Trophoblast cell (in vitro differentiated cells and primary cell): ENCODE measurements at regions not wholly inside any gene's neighbourhood (a gene's known extent, or its start where the extent isn't known, plus 50 kb on each side); places are given as distances from the start of the nearest gene placed in this dataset.
A peak's percentile ranks its signal among the peaks of the same experiment; 100 is the strongest.

ENCODE experiments used
- DNase-seq, 2 donors: peaks; one replicate each; pipeline ENCODE4 v3.0.0-alpha.2; 2016
- H2AFZ ChIP-seq: 2 replicates; pipeline ENCODE4 v1.6.1; 2013; ENCODE audit warnings: low read length, moderate library complexity, mild to moderate bottlenecking; ENCODE audit not compliant: insufficient read depth, poor library complexity
- H2AK5ac ChIP-seq: 2 replicates; pipeline ENCODE4 v1.6.1; 2013; ENCODE audit warnings: mild to moderate bottlenecking, low read length
- H2BK120ac ChIP-seq: 2 replicates; pipeline ENCODE4 v1.6.1; 2013; ENCODE audit warnings: low read length, mild to moderate bottlenecking, moderate library complexity; ENCODE audit not compliant: insufficient read depth, poor library complexity
- H2BK12ac ChIP-seq: 2 replicates; pipeline ENCODE4 v1.6.1; 2013; ENCODE audit warnings: mild to moderate bottlenecking, low read length, moderate library complexity
- H2BK5ac ChIP-seq: 2 replicates; pipeline ENCODE4 v1.6.1; 2013; ENCODE audit warnings: low read length, low read depth, moderate library complexity, mild to moderate bottlenecking; ENCODE audit not compliant: poor library complexity
- H3K14ac ChIP-seq: 2 replicates; pipeline ENCODE4 v1.6.1; 2013; ENCODE audit warnings: mild to moderate bottlenecking, low read length
- H3K18ac ChIP-seq: 2 replicates; pipeline ENCODE4 v1.6.1; 2013; ENCODE audit warnings: mild to moderate bottlenecking, low read length
- H3K23ac ChIP-seq: 2 replicates; pipeline ENCODE4 v1.6.1; 2013; ENCODE audit warnings: low read length
- H3K27ac ChIP-seq: 2 replicates; pipeline ENCODE4 v1.5.1; 2013; ENCODE audit warnings: low read depth, mild to moderate bottlenecking, inconsistent platforms, low read length, moderate library complexity
- H3K27me3 ChIP-seq: 2 replicates; pipeline ENCODE4 v1.6.1; 2013; ENCODE audit warnings: inconsistent platforms, mild to moderate bottlenecking, low read length, moderate library complexity; ENCODE audit not compliant: insufficient read depth
- H3K36me3 ChIP-seq, 2 experiments: 1 replicate in 1 of 2; 2 replicates in 1 of 2; pipeline ENCODE4 v1.6.1; 2013; ENCODE audit warnings: low read length in 2 of 2, mild to moderate bottlenecking in 2 of 2, moderate library complexity in 1 of 2; ENCODE audit not compliant: insufficient read depth in 2 of 2, control insufficient read depth in 1 of 2
- H3K4ac ChIP-seq: 2 replicates; pipeline ENCODE4 v1.6.1; 2013; ENCODE audit warnings: low read depth, mild to moderate bottlenecking, low read length, moderate library complexity
- H3K4me1 ChIP-seq, 2 experiments: 1 replicate in 1 of 2; 2 replicates in 1 of 2; pipeline ENCODE4 v1.6.1; 2013; ENCODE audit warnings: low read length in 2 of 2, mild to moderate bottlenecking in 2 of 2, moderate library complexity in 1 of 2; ENCODE audit not compliant: insufficient read depth in 2 of 2, control insufficient read depth in 1 of 2
- H3K4me2 ChIP-seq: 2 replicates; pipeline ENCODE4 v1.6.1; 2013; ENCODE audit warnings: inconsistent platforms, mild to moderate bottlenecking, low read length, moderate library complexity
- H3K4me3 ChIP-seq: 2 replicates; pipeline ENCODE4 v1.5.1; 2013; ENCODE audit warnings: mild to moderate bottlenecking, low read depth, low read length, inconsistent platforms
- H3K79me1 ChIP-seq: one replicate; pipeline ENCODE4 v1.6.1; 2013; ENCODE audit warnings: low read length
- H3K79me2 ChIP-seq: 2 replicates; pipeline ENCODE4 v1.6.1; 2013; ENCODE audit warnings: low read length, mild to moderate bottlenecking; ENCODE audit not compliant: control insufficient read depth, insufficient read depth, poor library complexity
- H3K9ac ChIP-seq: 2 replicates; pipeline ENCODE4 v1.6.1; 2013; ENCODE audit warnings: mild to moderate bottlenecking, low read length
- H3K9me3 ChIP-seq: 2 replicates; pipeline ENCODE4 v1.6.1; 2013; ENCODE audit warnings: low read depth, mild to moderate bottlenecking, control low read depth, inconsistent platforms, low read length; ENCODE audit not compliant: insufficient read depth
- H4K12ac ChIP-seq: 2 replicates; pipeline ENCODE4 v1.6.1; 2013; ENCODE audit warnings: low read depth, mild to moderate bottlenecking, low read length, moderate library complexity
- H4K8ac ChIP-seq: 2 replicates; pipeline ENCODE4 v1.6.1; 2013; ENCODE audit warnings: low read depth, mild to moderate bottlenecking, low read length, moderate library complexity
- H4K91ac ChIP-seq: one replicate; pipeline ENCODE4 v1.6.1; 2013; ENCODE audit warnings: low read depth, mild to moderate bottlenecking, low read length, moderate library complexity
- WGBS: extraction: QIAGEN DNeasy Blood & Tissue Kit; methylation state at CpG from one replicate; pipeline ENCODE4 v1.1.7; 2013; ENCODE audit warnings: missing lambda C conversion rate; ENCODE audit not compliant: insufficient read length, insufficient coverage; ENCODE audit errors: extremely low coverage; 5-methylcytosine and 5-hydroxymethylcytosine counted together

- Histone ChIP-seq H3K4ac (no peak overlapping the region), H2BK120ac (no peak overlapping the region), H3K14ac (no peak overlapping the region), H2AK5ac (no peak overlapping the region), H4K12ac (no peak overlapping the region), H2BK5ac (no peak overlapping the region), H3K18ac (no peak overlapping the region), H3K4me1 (peaks cover 5 to 10% of the 10 kb centered on the region in 2 experiments), H3K23ac (no peak overlapping the region), H3K4me3 (no peak overlapping the region), H3K27me3 (no peaks in the 10 kb centered on the region), H3K79me1 (peaks cover 7% of the 10 kb centered on the region), H3K27ac (no peak overlapping the region), H4K91ac (no peak overlapping the region), H2BK12ac (no peak overlapping the region), H2AFZ (no peak overlapping the region), H3K4me2 (no peak overlapping the region), H3K36me3 (no peaks in the 10 kb centered on the region), H4K8ac (no peak overlapping the region), H3K9ac (no peak overlapping the region), H3K79me2 (no peaks in the 10 kb centered on the region), H3K9me3 (no peaks in the 10 kb centered on the region)
- peak in 1 of 2 donors; percentile 55 for DNase-seq
- WGBS: no CpG with 5 or more reads among the region's 3 CpGs
Measured at GRCh38 chr3:170746175-170746942, 123.6 kb downstream of the RPL22L1 start.

- no peak overlapping the region for H2BK12ac ChIP-seq
- no peak overlapping the region for H2AFZ ChIP-seq
- no peaks in the 10 kb centered on the region for H3K36me3 ChIP-seq
- no peak overlapping the region for H2BK5ac ChIP-seq
- H3K4me2 ChIP-seq: no peak overlapping the region
- H4K91ac ChIP-seq: no peak overlapping the region
- no peaks in the 10 kb centered on the region for H3K79me2 ChIP-seq
- no peak overlapping the region for H4K8ac ChIP-seq
- peak overlapping the region; percentile 39 for H3K27ac ChIP-seq
- H3K4me1 ChIP-seq: peaks cover 5 to 10% of the 10 kb centered on the region in 2 experiments
- no peak overlapping the region for H3K9ac ChIP-seq
- no peak overlapping the region for H3K18ac ChIP-seq
- peaks cover 7% of the 10 kb centered on the region for H3K79me1 ChIP-seq
- H3K4me3 ChIP-seq: no peak overlapping the region
- no peak overlapping the region for H2BK120ac ChIP-seq
- H3K9me3 ChIP-seq: no peaks in the 10 kb centered on the region
- no peak overlapping the region for H3K4ac ChIP-seq
- H3K27me3 ChIP-seq: no peaks in the 10 kb centered on the region
- no peak overlapping the region for H3K23ac ChIP-seq
- no peak overlapping the region for H2AK5ac ChIP-seq
- no peak overlapping the region for H3K14ac ChIP-seq
- no peak overlapping the region for H4K12ac ChIP-seq
- peak in 1 of 2 donors; percentile 53 for DNase-seq
Measured at GRCh38 chr3:170745211-170745718, 124.7 kb downstream of the RPL22L1 start.

GRCh38 chr3:170741756-170742529 lies 128.1 kb downstream of the RPL22L1 start:
- Histone ChIP-seq H3K27me3 (no peaks in the 10 kb centered on the region), H3K79me1 (peaks cover 8% of the 10 kb centered on the region), H3K27ac (peak overlapping the region; percentile 34), H2BK120ac (no peak overlapping the region), H4K12ac (no peak overlapping the region), H3K4ac (no peak overlapping the region), H3K36me3 (no peaks in the 10 kb centered on the region), H4K8ac (no peak overlapping the region), H2BK12ac (no peak overlapping the region), H3K79me2 (no peaks in the 10 kb centered on the region), H3K4me3 (no peak overlapping the region), H3K9ac (no peak overlapping the region), H2BK5ac (no peak overlapping the region), H2AFZ (no peak overlapping the region), H3K14ac (no peak overlapping the region), H3K23ac (no peak overlapping the region), H3K4me1 (peaks cover 5 to 9% of the 10 kb centered on the region in 2 experiments), H3K9me3 (no peaks in the 10 kb centered on the region), H2AK5ac (no peak overlapping the region), H4K91ac (no peak overlapping the region), H3K18ac (no peak overlapping the region), H3K4me2 (no peak overlapping the region)
- WGBS: no CpG with 5 or more reads among the region's 2 CpGs
- peak in 1 of 2 donors; percentile 30 for DNase-seq

DNA sequence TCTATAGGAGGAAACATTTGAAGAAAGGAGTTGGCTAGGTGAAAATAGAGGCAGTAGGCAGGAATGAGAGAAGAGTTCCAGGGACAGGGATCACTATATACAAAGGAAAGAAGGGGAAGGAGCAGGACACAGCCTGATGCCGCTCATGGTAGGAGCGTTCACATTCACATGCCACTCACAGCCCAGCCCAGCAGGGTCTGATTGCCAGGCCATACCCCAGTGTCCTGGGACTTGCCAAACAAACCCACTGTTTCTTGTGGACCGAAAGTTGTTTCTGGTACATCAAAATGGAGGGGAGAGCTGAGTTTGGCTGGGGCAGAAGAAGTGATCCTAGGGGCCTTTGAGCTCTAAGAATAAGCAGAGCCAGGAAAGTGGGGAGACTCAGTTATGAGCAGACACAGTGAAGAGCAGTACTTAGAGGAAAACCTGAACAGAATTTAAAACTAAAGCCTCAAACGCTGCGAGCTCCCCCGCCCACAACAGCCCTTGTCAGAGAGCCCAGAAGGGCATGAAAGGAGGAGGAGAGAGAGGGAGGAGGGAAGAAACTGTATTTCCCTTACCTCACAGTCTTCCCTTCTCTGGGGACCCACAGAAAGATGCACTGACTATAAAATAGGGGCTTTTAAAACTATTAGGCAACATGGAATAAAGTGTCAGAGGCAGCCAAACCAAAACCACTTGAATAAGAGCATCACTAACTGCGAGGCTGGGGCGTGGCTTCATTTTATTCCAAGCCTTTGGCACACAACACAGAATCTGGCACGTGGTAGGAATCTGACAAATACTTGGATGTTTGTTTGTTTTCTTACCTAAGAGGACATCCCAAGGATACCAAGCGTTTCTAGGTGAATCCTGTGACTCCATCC lies 129.0 kb downstream of the RPL22L1 start:
- Histone ChIP-seq H2BK120ac (no peak overlapping the region), H2BK12ac (no peak overlapping the region), H3K4ac (no peak overlapping the region), H3K4me2 (no peak overlapping the region), H2AFZ (no peak overlapping the region), H2BK5ac (no peak overlapping the region), H3K79me2 (no peaks in the 10 kb centered on the region), H3K27me3 (no peaks in the 10 kb centered on the region), H3K4me3 (no peak overlapping the region), H3K23ac (no peak overlapping the region), H3K27ac (no peak overlapping the region), H3K36me3 (no peaks in the 10 kb centered on the region), H4K91ac (peak overlapping the region; percentile 0), H3K79me1 (peaks cover 5% of the 10 kb centered on the region), H3K9me3 (no peaks in the 10 kb centered on the region), H4K12ac (no peak overlapping the region), H2AK5ac (no peak overlapping the region), H4K8ac (no peak overlapping the region), H3K18ac (no peak overlapping the region), H3K9ac (no peak overlapping the region), H3K14ac (peak overlapping the region; percentile 44), H3K4me1 (peaks cover 3 to 4% of the 10 kb centered on the region in 2 experiments)
- no CpG with 5 or more reads among the region's 10 CpGs for WGBS
- DNase-seq: peak; percentile 58 to 85
